Panc1 (cell line): ENCODE measurements at regions not wholly inside any gene's neighbourhood (a gene's known extent, or its start where the extent isn't known, plus 50 kb on each side); places are given as distances from the start of the nearest gene placed in this dataset.

Source experiments
- ATAC-seq: fragments of 200-7000 bp; cut with Tn5 transposase; 2 replicates; pipeline ENCODE4 v1.9.1; 2020; ENCODE audit warnings: mild to moderate bottlenecking, moderate library complexity
- BruUV-seq: library from RNA; stranded (reverse); fragments of 400-500 nt; replicated peaks from 2 replicates; lab custom pipeline; 2021; lab: Mats Ljungman, UMichigan
- CTCF ChIA-PET: fragments of 300-600 bp; sonication (Branson Sonifier 250); formaldehyde crosslinking; loops from one replicate; lab custom pipeline; 2022; ENCODE audit warnings: antibody characterized with exemption; lab: Charles Lee
- POLR2A ChIA-PET: fragments of 300-600 bp; sonication (Branson Sonifier 250); formaldehyde crosslinking; loops from one replicate; lab custom pipeline; 2022; ENCODE audit warnings: antibody characterized with exemption; lab: Charles Lee
- DNase-seq: peaks from one replicate; pipeline ENCODE4 v3.0.0-alpha.2; 2010; ENCODE audit warnings: low read depth, low spot score
- H3K27ac ChIP-seq: 2 replicates; pipeline ENCODE4 v1.5.1; 2011; ENCODE audit warnings: mild to moderate bottlenecking, low read length, inconsistent platforms
- H3K27me3 ChIP-seq: fragments of 200-500 bp; sonication (Bioruptor generic); 2 replicates; pipeline ENCODE4 v1.6.0; 2014; ENCODE audit warnings: low read length, inconsistent platforms; ENCODE audit not compliant: control insufficient read depth, insufficient read depth
- H3K36me3 ChIP-seq: fragments of 200-500 bp; sonication (Bioruptor generic); 2 replicates; pipeline ENCODE4 v1.5.1; 2014; ENCODE audit warnings: inconsistent platforms, mild to moderate bottlenecking, low read length, moderate library complexity; ENCODE audit not compliant: control insufficient read depth, insufficient read depth
- H3K4me1 ChIP-seq: 2 replicates; pipeline ENCODE4 v1.5.1; 2011; ENCODE audit warnings: inconsistent platforms, mild to moderate bottlenecking, low read length, moderate library complexity; ENCODE audit not compliant: control insufficient read depth, insufficient read depth
- H3K4me3 ChIP-seq, 2 experiments: 2 replicates each; pipeline ENCODE4 v1.5.1; 2011 to 2012; ENCODE audit warnings: low read depth in 2 of 2, low read length in 2 of 2, mild to moderate bottlenecking in 2 of 2, inconsistent platforms in 1 of 2, moderate library complexity in 1 of 2
- H3K9me3 ChIP-seq: fragments of 200-500 bp; sonication (Bioruptor generic); 2 replicates; pipeline ENCODE4 v1.5.1; 2014; ENCODE audit warnings: low read depth, mild to moderate bottlenecking, inconsistent platforms, low read length, moderate library complexity; ENCODE audit not compliant: control insufficient read depth, insufficient read depth
- CTCF ChIP-seq: fragments of 450-650 bp; IDR thresholded peaks from 2 replicates; pipeline ENCODE4 v1.5.1; 2017; ENCODE audit warnings: mild to moderate bottlenecking
- POLR2AphosphoS5 ChIP-seq: IDR thresholded peaks from 2 replicates; pipeline ENCODE4 v1.6.1; 2012; ENCODE audit warnings: mild to moderate bottlenecking, low read depth, low read length, moderate library complexity
- REST ChIP-seq, 2 experiments: IDR thresholded peaks; 2 replicates each; pipeline ENCODE4 v1.6.1; 2011 to 2012; ENCODE audit warnings: low read depth in 2 of 2, control low read depth in 1 of 2, low read length in 1 of 2, mild to moderate bottlenecking in 1 of 2, moderate library complexity in 1 of 2; ENCODE audit not compliant: insufficient read depth in 1 of 2
- SIN3A ChIP-seq: IDR thresholded peaks from 2 replicates; pipeline ENCODE4 v1.6.1; 2012; ENCODE audit warnings: low read depth, mild to moderate bottlenecking, low read length, moderate library complexity, borderline replicate concordance; ENCODE audit not compliant: insufficient read depth
- TCF7L2 ChIP-seq: IDR thresholded peaks from 2 replicates; pipeline ENCODE4 v1.6.1; 2011; ENCODE audit warnings: mild to moderate bottlenecking, low read depth, low read length, inconsistent platforms
- in situ Hi-C: cut with HindIII; loops from 2 replicates; pipeline ENCODE4 v1.10.0; 2016; ENCODE audit warnings: low sequenced_read_pairs, low pct_unique_long_range_greater_than_20kb
- intact Hi-C: fragments of 100-400 bp; cut with micrococcal nuclease; formaldehyde crosslinking; loops from one replicate; pipeline ENCODE4 v1.10.0; 2022; ENCODE audit not compliant: unreplicated experiment

GRCh38 chr6:132062626-132063025 is 111.5 kb upstream of the CCN2 start:
- DNase-seq (no peak), ATAC-seq (no peak)
- TF ChIP-seq TCF7L2 (no peak), POLR2AphosphoS5 (no peak), REST (IDR thresholded peaks at IDR 0.05; ENCODE audit: insufficient read depth in 1 of 2, low read depth in 2 of 2, low read length in 1 of 2) (no peak), CTCF (no peak)
- ChIA-PET POLR2A (no interaction called here), CTCF (no interaction called here)
- peaks cover 14% of the 10 kb centered on the region for H3K4me1 ChIP-seq
- no peaks in the 10 kb centered on the region for H3K27me3 ChIP-seq
- no peak overlapping the region for H3K4me3 ChIP-seq
- in situ Hi-C loops, result no loop called here
- H3K9me3 ChIP-seq, result no peaks in the 10 kb centered on the region
- no peaks in the 10 kb centered on the region for H3K36me3 ChIP-seq
- BruUV-seq, result no TSS peak
- intact Hi-C loops, result no loop called here
- H3K27ac ChIP-seq, result peak overlapping the region; percentile 49

- in situ Hi-C loops, result no loop called here
- DNase-seq (no peak), ATAC-seq (no peak)
- no peak overlapping the region for H3K4me3 ChIP-seq
- peaks cover 14% of the 10 kb centered on the region for H3K4me1 ChIP-seq
- POLR2A ChIA-PET, result no interaction called here
- CTCF ChIA-PET, result no interaction called here
- no peak for TF ChIP-seq REST (IDR thresholded peaks at IDR 0.05; ENCODE audit: insufficient read depth in 1 of 2, low read depth in 2 of 2, low read length in 1 of 2)
- no peak for TF ChIP-seq CTCF
- no peak for TF ChIP-seq POLR2AphosphoS5
- no peak for TF ChIP-seq SIN3A
- TF ChIP-seq TCF7L2, result no peak
- intact Hi-C loops, result no loop called here
- no peaks in the 10 kb centered on the region for H3K9me3 ChIP-seq
- H3K27ac ChIP-seq, result peak overlapping the region; percentile 42
- no peaks in the 10 kb centered on the region for H3K36me3 ChIP-seq
- no TSS peak for BruUV-seq
- no peaks in the 10 kb centered on the region for H3K27me3 ChIP-seq
Observed at GRCh38 chr6:132061381-132061780, 110.2 kb upstream of the CCN2 start.
